ENCODE measurements at regions not wholly inside any gene's neighbourhood (a gene's known extent, or its start where the extent isn't known, plus 50 kb on each side); places are given as distances from the start of the nearest gene placed in this dataset.

- Mint-ChIP-seq H3K9me3 (no peaks in the 10 kb centered on the region), H3K27me3 (peaks cover 10% of the 10 kb centered on the region), H3K27ac (no peak overlapping the region), H3K36me3 (ENCODE audit: low read depth) (no peaks in the 10 kb centered on the region), H3K4me1 (ENCODE audit: low read depth) (no peaks in the 10 kb centered on the region), H3K4me3 (no peak overlapping the region)
- Histone ChIP-seq H3K27me3 (ENCODE audit: control insufficient read depth in 1 of 2, insufficient read depth in 2 of 2, low read length in 2 of 2) (no peaks in the 10 kb centered on the region), H3K4me3 (ENCODE audit: low read length) (no peak overlapping the region), H3K4me1 (ENCODE audit: insufficient read depth, low read length) (no peaks in the 10 kb centered on the region), H3K27ac (ENCODE audit: low read depth in 1 of 2, low read length in 2 of 2) (no peak overlapping the region), H3K36me3 (ENCODE audit: insufficient read depth, low read length) (no peaks in the 10 kb centered on the region), H3K9me3 (ENCODE audit: control insufficient read depth in 1 of 2, insufficient read depth in 1 of 2, low read length in 2 of 2) (no peaks in the 10 kb centered on the region)
- POLR2A ChIA-PET, result no interaction called here
- TF ChIP-seq CTCF (IDR thresholded peaks at IDR 0.05), result no peak
- DNase-seq, result no peak
- no peak for ATAC-seq (ENCODE audit: poor library complexity)
- intact Hi-C loops (cut with DNase I, micrococcal nuclease), result no loop called here
- CTCF ChIA-PET, result no interaction called here
Observed at GRCh38 chr4:147198411-147199051, 252.9 kb upstream of the TTC29 start.

DNA sequence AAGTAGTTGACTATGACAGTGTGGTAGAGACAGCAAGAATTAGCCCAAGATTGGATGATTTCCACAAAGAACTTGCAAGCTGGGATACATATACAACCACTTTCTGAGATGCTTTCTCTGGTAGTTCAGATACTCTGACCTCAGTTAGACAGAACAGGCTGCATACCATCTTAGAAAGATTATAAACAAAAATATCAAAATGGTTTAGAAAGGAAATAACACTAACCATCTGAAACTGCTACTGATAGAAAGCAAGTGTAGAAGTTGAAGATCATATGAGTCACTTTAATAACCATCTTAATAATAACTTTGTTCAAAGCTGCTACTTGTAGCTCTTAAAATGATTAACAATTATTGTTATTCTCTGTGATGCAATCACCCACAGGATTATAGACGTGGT is 255.4 kb upstream of the TTC29 start:
- no peaks in the 10 kb centered on the region for H3K4me1 Mint-ChIP-seq (ENCODE audit: low read depth)
- CTCF ChIA-PET, result no interaction called here

GRCh38 chr4:147206807-147207206 is 261.1 kb upstream of the TTC29 start:
- no peaks in the 10 kb centered on the region for H3K9me3 ChIP-seq (ENCODE audit: control insufficient read depth in 1 of 2, insufficient read depth in 1 of 2, low read length in 2 of 2)
- H3K4me3 ChIP-seq (ENCODE audit: low read length), result no peak overlapping the region
- no peaks in the 10 kb centered on the region for H3K27me3 ChIP-seq (ENCODE audit: control insufficient read depth in 1 of 2, insufficient read depth in 2 of 2, low read length in 2 of 2)
- no peaks in the 10 kb centered on the region for H3K36me3 ChIP-seq (ENCODE audit: insufficient read depth, low read length)
- H3K9me3 Mint-ChIP-seq, result peaks cover 4% of the 10 kb centered on the region
- DNase-seq, result no peak
- no peak overlapping the region for H3K27ac ChIP-seq (ENCODE audit: low read depth in 1 of 2, low read length in 2 of 2)
- intact Hi-C loops (cut with DNase I, micrococcal nuclease), result no loop called here
- H3K27me3 Mint-ChIP-seq, result peaks cover 5% of the 10 kb centered on the region
- POLR2A ChIA-PET, result no interaction called here
- no peak overlapping the region for H3K4me3 Mint-ChIP-seq
- TF ChIP-seq CTCF (IDR thresholded peaks at IDR 0.05), result no peak
- no peaks in the 10 kb centered on the region for H3K4me1 Mint-ChIP-seq (ENCODE audit: low read depth)
- CTCF ChIA-PET, result no interaction called here
- ATAC-seq (ENCODE audit: poor library complexity), result no peak
- H3K27ac Mint-ChIP-seq, result no peak overlapping the region
- no peaks in the 10 kb centered on the region for H3K36me3 Mint-ChIP-seq (ENCODE audit: low read depth)
- H3K4me1 ChIP-seq (ENCODE audit: insufficient read depth, low read length), result no peaks in the 10 kb centered on the region

More for the DNA sequence above, 255.4 kb upstream of the TTC29 start:
- Mint-ChIP-seq H3K27me3 (peaks cover 10% of the 10 kb centered on the region), H3K36me3 (ENCODE audit: low read depth) (no peaks in the 10 kb centered on the region), H3K4me3 (no peak overlapping the region), H3K9me3 (no peaks in the 10 kb centered on the region), H3K27ac (no peak overlapping the region)
- ATAC-seq (ENCODE audit: poor library complexity) (no peak), DNase-seq (no peak)
- Histone ChIP-seq H3K36me3 (ENCODE audit: insufficient read depth, low read length) (no peaks in the 10 kb centered on the region), H3K4me1 (ENCODE audit: insufficient read depth, low read length) (no peaks in the 10 kb centered on the region), H3K27me3 (ENCODE audit: control insufficient read depth in 1 of 2, insufficient read depth in 2 of 2, low read length in 2 of 2) (no peaks in the 10 kb centered on the region), H3K4me3 (ENCODE audit: low read length) (no peak overlapping the region), H3K9me3 (ENCODE audit: control insufficient read depth in 1 of 2, insufficient read depth in 1 of 2, low read length in 2 of 2) (no peaks in the 10 kb centered on the region), H3K27ac (ENCODE audit: low read depth in 1 of 2, low read length in 2 of 2) (no peak overlapping the region)
- no peak for TF ChIP-seq CTCF (IDR thresholded peaks at IDR 0.05)
- intact Hi-C loops (cut with DNase I, micrococcal nuclease), result no loop called here
- POLR2A ChIA-PET, result no interaction called here
